Trophoblast cell (in vitro differentiated cells and primary cell): ENCODE measurements at regions not wholly inside any gene's neighbourhood (a gene's known extent, or its start where the extent isn't known, plus 50 kb on each side); places are given as distances from the start of the nearest gene placed in this dataset.
"Not testable (repeated sequence)": the region's sequence is repeated elsewhere in the genome, so short reads cannot be mapped to it uniquely, and the experiment has no call there.

ENCODE experiments used
- DNase-seq, 2 donors: peaks; one replicate each; pipeline ENCODE4 v3.0.0-alpha.2; 2016
- H2AFZ ChIP-seq: 2 replicates; pipeline ENCODE4 v1.6.1; 2013; ENCODE audit warnings: low read length, moderate library complexity, mild to moderate bottlenecking; ENCODE audit not compliant: insufficient read depth, poor library complexity
- H2AK5ac ChIP-seq: 2 replicates; pipeline ENCODE4 v1.6.1; 2013; ENCODE audit warnings: mild to moderate bottlenecking, low read length
- H2BK120ac ChIP-seq: 2 replicates; pipeline ENCODE4 v1.6.1; 2013; ENCODE audit warnings: low read length, mild to moderate bottlenecking, moderate library complexity; ENCODE audit not compliant: insufficient read depth, poor library complexity
- H2BK12ac ChIP-seq: 2 replicates; pipeline ENCODE4 v1.6.1; 2013; ENCODE audit warnings: mild to moderate bottlenecking, low read length, moderate library complexity
- H2BK5ac ChIP-seq: 2 replicates; pipeline ENCODE4 v1.6.1; 2013; ENCODE audit warnings: low read length, low read depth, moderate library complexity, mild to moderate bottlenecking; ENCODE audit not compliant: poor library complexity
- H3K14ac ChIP-seq: 2 replicates; pipeline ENCODE4 v1.6.1; 2013; ENCODE audit warnings: mild to moderate bottlenecking, low read length
- H3K18ac ChIP-seq: 2 replicates; pipeline ENCODE4 v1.6.1; 2013; ENCODE audit warnings: mild to moderate bottlenecking, low read length
- H3K23ac ChIP-seq: 2 replicates; pipeline ENCODE4 v1.6.1; 2013; ENCODE audit warnings: low read length
- H3K27ac ChIP-seq: 2 replicates; pipeline ENCODE4 v1.5.1; 2013; ENCODE audit warnings: low read depth, mild to moderate bottlenecking, inconsistent platforms, low read length, moderate library complexity
- H3K27me3 ChIP-seq: 2 replicates; pipeline ENCODE4 v1.6.1; 2013; ENCODE audit warnings: inconsistent platforms, mild to moderate bottlenecking, low read length, moderate library complexity; ENCODE audit not compliant: insufficient read depth
- H3K36me3 ChIP-seq, 2 experiments: 1 replicate in 1 of 2; 2 replicates in 1 of 2; pipeline ENCODE4 v1.6.1; 2013; ENCODE audit warnings: low read length in 2 of 2, mild to moderate bottlenecking in 2 of 2, moderate library complexity in 1 of 2; ENCODE audit not compliant: insufficient read depth in 2 of 2, control insufficient read depth in 1 of 2
- H3K4ac ChIP-seq: 2 replicates; pipeline ENCODE4 v1.6.1; 2013; ENCODE audit warnings: low read depth, mild to moderate bottlenecking, low read length, moderate library complexity
- H3K4me1 ChIP-seq, 2 experiments: 1 replicate in 1 of 2; 2 replicates in 1 of 2; pipeline ENCODE4 v1.6.1; 2013; ENCODE audit warnings: low read length in 2 of 2, mild to moderate bottlenecking in 2 of 2, moderate library complexity in 1 of 2; ENCODE audit not compliant: insufficient read depth in 2 of 2, control insufficient read depth in 1 of 2
- H3K4me2 ChIP-seq: 2 replicates; pipeline ENCODE4 v1.6.1; 2013; ENCODE audit warnings: inconsistent platforms, mild to moderate bottlenecking, low read length, moderate library complexity
- H3K4me3 ChIP-seq: 2 replicates; pipeline ENCODE4 v1.5.1; 2013; ENCODE audit warnings: mild to moderate bottlenecking, low read depth, low read length, inconsistent platforms
- H3K79me1 ChIP-seq: one replicate; pipeline ENCODE4 v1.6.1; 2013; ENCODE audit warnings: low read length
- H3K79me2 ChIP-seq: 2 replicates; pipeline ENCODE4 v1.6.1; 2013; ENCODE audit warnings: low read length, mild to moderate bottlenecking; ENCODE audit not compliant: control insufficient read depth, insufficient read depth, poor library complexity
- H3K9ac ChIP-seq: 2 replicates; pipeline ENCODE4 v1.6.1; 2013; ENCODE audit warnings: mild to moderate bottlenecking, low read length
- H3K9me3 ChIP-seq: 2 replicates; pipeline ENCODE4 v1.6.1; 2013; ENCODE audit warnings: low read depth, mild to moderate bottlenecking, control low read depth, inconsistent platforms, low read length; ENCODE audit not compliant: insufficient read depth
- H4K12ac ChIP-seq: 2 replicates; pipeline ENCODE4 v1.6.1; 2013; ENCODE audit warnings: low read depth, mild to moderate bottlenecking, low read length, moderate library complexity
- H4K8ac ChIP-seq: 2 replicates; pipeline ENCODE4 v1.6.1; 2013; ENCODE audit warnings: low read depth, mild to moderate bottlenecking, low read length, moderate library complexity
- H4K91ac ChIP-seq: one replicate; pipeline ENCODE4 v1.6.1; 2013; ENCODE audit warnings: low read depth, mild to moderate bottlenecking, low read length, moderate library complexity
- WGBS: extraction: QIAGEN DNeasy Blood & Tissue Kit; methylation state at CpG from one replicate; pipeline ENCODE4 v1.1.7; 2013; ENCODE audit warnings: missing lambda C conversion rate; ENCODE audit not compliant: insufficient read length, insufficient coverage; ENCODE audit errors: extremely low coverage; 5-methylcytosine and 5-hydroxymethylcytosine counted together

GRCh38 chr6:131436358-131436757 is 136.7 kb upstream of the ARG1 start:
- Histone ChIP-seq H3K14ac (no peak overlapping the region), H3K4me3 (no peak overlapping the region), H3K4ac (no peak overlapping the region), H3K9me3 (no peaks in the 10 kb centered on the region), H3K36me3 (no peaks in the 10 kb centered on the region), H4K91ac (no peak overlapping the region), H2BK12ac (no peak overlapping the region), H3K79me1 (no peaks in the 10 kb centered on the region), H4K12ac (no peak overlapping the region), H3K79me2 (no peaks in the 10 kb centered on the region), H2AK5ac (no peak overlapping the region), H3K4me2 (no peak overlapping the region), H3K9ac (no peak overlapping the region), H2BK5ac (no peak overlapping the region), H3K4me1 (no peaks in the 10 kb centered on the region), H3K27me3 (no peaks in the 10 kb centered on the region), H2AFZ (no peak overlapping the region), H3K23ac (no peak overlapping the region), H3K18ac (no peak overlapping the region), H4K8ac (no peak overlapping the region), H3K27ac (no peak overlapping the region), H2BK120ac (no peak overlapping the region)
- DNase-seq = no peak
- WGBS = no CpG with 5 or more reads among the region's 1 CpG

GRCh38 chr6:131443014-131443413 is 130.0 kb upstream of the ARG1 start:
- Histone ChIP-seq H3K36me3 (no peaks in the 10 kb centered on the region), H3K4me2 (no peak overlapping the region), H3K27ac (no peak overlapping the region), H2BK120ac (no peak overlapping the region), H3K4ac (no peak overlapping the region), H3K14ac (no peak overlapping the region), H3K9ac (no peak overlapping the region), H3K79me1 (no peaks in the 10 kb centered on the region), H3K27me3 (no peaks in the 10 kb centered on the region), H4K8ac (no peak overlapping the region), H4K91ac (no peak overlapping the region), H4K12ac (no peak overlapping the region), H3K4me3 (no peak overlapping the region), H2BK5ac (no peak overlapping the region), H3K9me3 (no peaks in the 10 kb centered on the region), H2BK12ac (no peak overlapping the region), H2AK5ac (no peak overlapping the region), H2AFZ (no peak overlapping the region), H3K79me2 (no peaks in the 10 kb centered on the region), H3K4me1 (no peaks in the 10 kb centered on the region), H3K23ac (no peak overlapping the region), H3K18ac (no peak overlapping the region)
- no CpG with 5 or more reads among the region's 3 CpGs for WGBS
- no peak for DNase-seq

GRCh38 chr6:131443514-131443913 is 129.5 kb upstream of the ARG1 start:
- H3K14ac ChIP-seq = no peak overlapping the region
- no peak overlapping the region for H3K18ac ChIP-seq
- no peak overlapping the region for H3K4me2 ChIP-seq
- no peak overlapping the region for H4K12ac ChIP-seq
- H3K27ac ChIP-seq = no peak overlapping the region
- H3K9ac ChIP-seq = no peak overlapping the region
- H4K8ac ChIP-seq = no peak overlapping the region
- H3K79me1 ChIP-seq = no peaks in the 10 kb centered on the region
- H3K79me2 ChIP-seq = no peaks in the 10 kb centered on the region
- no peak overlapping the region for H2BK120ac ChIP-seq
- no peak overlapping the region for H2BK12ac ChIP-seq
- no peak overlapping the region for H4K91ac ChIP-seq
- H3K9me3 ChIP-seq = no peaks in the 10 kb centered on the region
- H3K27me3 ChIP-seq = no peaks in the 10 kb centered on the region
- no peaks in the 10 kb centered on the region for H3K36me3 ChIP-seq
- DNase-seq = no peak
- H2BK5ac ChIP-seq = no peak overlapping the region
- WGBS = no CpG with 5 or more reads among the region's 3 CpGs
- no peaks in the 10 kb centered on the region for H3K4me1 ChIP-seq
- H3K23ac ChIP-seq = no peak overlapping the region
- H3K4ac ChIP-seq = no peak overlapping the region
- H2AK5ac ChIP-seq = no peak overlapping the region
- no peak overlapping the region for H3K4me3 ChIP-seq
- H2AFZ ChIP-seq = no peak overlapping the region

GRCh38 chr6:131445356-131445755 is 127.7 kb upstream of the ARG1 start:
- not testable (repeated sequence) for DNase-seq, H3K23ac ChIP-seq, H3K27ac ChIP-seq, H2BK12ac ChIP-seq, H2AK5ac ChIP-seq, H2BK5ac ChIP-seq, H3K4me3 ChIP-seq, H3K36me3 ChIP-seq, H4K8ac ChIP-seq, H3K18ac ChIP-seq, H3K4ac ChIP-seq, H3K4me1 ChIP-seq, H2BK120ac ChIP-seq, H3K9me3 ChIP-seq, H3K79me1 ChIP-seq, H4K91ac ChIP-seq, H3K14ac ChIP-seq, H3K9ac ChIP-seq, H4K12ac ChIP-seq, H2AFZ ChIP-seq, H3K27me3 ChIP-seq, H3K79me2 ChIP-seq, H3K4me2 ChIP-seq

- Histone ChIP-seq H3K27me3 (no peaks in the 10 kb centered on the region), H3K79me2 (no peaks in the 10 kb centered on the region), H3K79me1 (no peaks in the 10 kb centered on the region), H2BK12ac (no peak overlapping the region), H3K14ac (no peak overlapping the region), H2BK120ac (no peak overlapping the region), H2AK5ac (no peak overlapping the region), H4K12ac (no peak overlapping the region), H3K18ac (no peak overlapping the region), H3K23ac (no peak overlapping the region), H3K9me3 (no peaks in the 10 kb centered on the region), H3K9ac (no peak overlapping the region), H2BK5ac (no peak overlapping the region), H3K4me1 (no peaks in the 10 kb centered on the region), H3K4me3 (no peak overlapping the region), H3K36me3 (no peaks in the 10 kb centered on the region), H3K4me2 (no peak overlapping the region), H3K4ac (no peak overlapping the region), H4K8ac (no peak overlapping the region), H2AFZ (no peak overlapping the region), H3K27ac (no peak overlapping the region), H4K91ac (no peak overlapping the region)
- no peak for DNase-seq
- WGBS = no CpG with 5 or more reads among the region's 4 CpGs
Observed at GRCh38 chr6:131450861-131451260, 122.2 kb upstream of the ARG1 start.
